NCI-H82 (cell line): ENCODE measurements at regions not wholly inside any gene's neighbourhood (a gene's known extent, or its start where the extent isn't known, plus 50 kb on each side); places are given as distances from the start of the nearest gene placed in this dataset.

Experiments used
- DNase-seq: peaks from one replicate; lab custom pipeline; 2025; lab: John Stamatoyannopoulos, UW

DNA sequence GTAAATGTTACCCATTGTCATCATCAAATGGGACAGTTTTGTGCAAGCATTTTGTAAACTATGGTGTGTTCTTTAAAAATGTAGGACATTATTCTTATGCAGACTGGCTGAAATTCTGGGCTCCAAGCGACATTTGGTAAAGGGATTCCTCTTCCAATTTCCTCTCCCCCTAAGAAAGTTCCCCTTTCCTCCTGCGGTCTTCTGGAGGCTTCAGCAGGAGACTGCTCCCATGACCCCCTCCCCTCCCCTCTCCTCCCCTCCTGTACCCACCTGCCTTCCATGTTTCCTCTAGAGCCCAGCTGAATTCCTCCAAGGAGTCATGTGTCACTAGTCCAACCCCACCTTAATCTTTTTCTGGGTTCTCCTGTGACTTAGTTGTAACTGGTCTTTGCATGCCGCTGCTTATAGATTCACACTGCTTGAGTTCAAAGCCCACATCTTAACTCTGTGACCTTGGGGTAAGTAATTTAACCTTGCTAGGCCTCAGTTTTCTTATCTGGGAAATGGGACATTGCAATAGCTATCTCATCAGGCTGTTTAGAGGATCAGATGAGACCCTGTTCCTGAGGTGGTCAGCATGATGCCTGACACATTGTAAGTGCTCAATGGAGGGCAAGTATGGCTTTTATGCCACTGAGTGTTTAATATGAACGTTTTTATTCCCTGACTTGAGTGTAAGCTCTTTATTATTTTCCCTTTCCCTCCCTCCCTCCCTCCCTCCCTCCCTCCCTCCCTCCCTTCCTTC is 69.9 kb upstream of the WDR26 start:
- DNase-seq: no peak

DNA sequence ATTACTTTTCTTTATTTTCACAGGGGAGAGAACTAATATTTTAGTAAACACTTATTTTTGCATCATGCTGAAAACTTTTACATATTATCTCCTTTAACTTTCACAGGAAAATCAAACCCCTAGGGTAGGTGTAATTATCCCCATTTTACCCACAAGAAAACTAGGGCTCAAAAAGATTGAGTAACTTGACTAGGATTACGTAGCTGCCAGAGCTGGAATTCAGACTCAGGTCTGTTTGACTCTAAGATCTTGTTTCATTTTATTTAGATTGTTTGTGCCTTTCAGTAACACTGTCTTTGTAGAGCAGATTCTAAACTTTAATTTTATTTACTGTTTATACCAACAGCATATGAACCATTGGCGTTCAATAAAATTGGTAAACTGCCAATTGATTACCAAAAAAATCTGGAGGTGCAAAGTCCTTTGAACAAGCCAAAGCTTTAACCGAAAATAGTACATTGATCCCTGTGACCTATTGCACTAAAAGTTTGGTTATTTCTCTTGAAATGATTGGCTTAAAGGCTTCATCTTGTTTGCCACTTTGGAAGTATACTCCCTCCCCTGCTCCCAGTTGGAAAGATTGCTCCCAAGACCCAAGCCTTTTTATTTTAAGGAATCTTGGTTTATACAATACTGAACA is 71.0 kb upstream of the WDR26 start:
- DNase-seq: no peak

- no peak for DNase-seq
Measured at GRCh38 chr1:224506141-224506814, 71.7 kb upstream of the WDR26 start.

GRCh38 chr1:224507771-224508523 is 73.3 kb upstream of the WDR26 start:
- no peak for DNase-seq

DNA sequence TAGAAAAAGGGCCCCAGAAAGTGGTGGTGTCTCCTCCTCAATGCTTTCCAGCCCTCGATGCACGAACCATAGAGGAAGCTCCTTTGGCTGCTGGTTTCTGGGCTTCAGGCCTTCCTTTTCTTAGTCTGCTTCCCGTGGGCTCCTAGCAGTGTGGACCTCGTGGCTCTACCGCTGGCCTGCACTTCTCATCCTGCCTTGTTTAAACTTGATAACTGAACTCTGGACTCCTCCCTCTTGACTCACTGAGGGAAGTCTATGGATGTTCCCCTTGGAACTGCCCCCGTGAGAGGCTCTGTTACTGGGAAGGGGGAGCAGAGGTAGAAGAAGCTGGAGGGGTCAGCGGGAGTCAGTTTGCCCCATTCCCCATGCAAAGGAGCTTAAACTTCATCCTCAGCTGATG is 75.3 kb upstream of the WDR26 start:
- DNase-seq: no peak

GRCh38 chr1:224510880-224511645 is 76.5 kb upstream of the WDR26 start:
- no peak for DNase-seq

GRCh38 chr1:224512600-224513151 is 78.1 kb upstream of the WDR26 start:
- DNase-seq: no peak

- DNase-seq: no peak
Measured at GRCh38 chr1:224513383-224513782, 78.8 kb upstream of the WDR26 start.

DNA sequence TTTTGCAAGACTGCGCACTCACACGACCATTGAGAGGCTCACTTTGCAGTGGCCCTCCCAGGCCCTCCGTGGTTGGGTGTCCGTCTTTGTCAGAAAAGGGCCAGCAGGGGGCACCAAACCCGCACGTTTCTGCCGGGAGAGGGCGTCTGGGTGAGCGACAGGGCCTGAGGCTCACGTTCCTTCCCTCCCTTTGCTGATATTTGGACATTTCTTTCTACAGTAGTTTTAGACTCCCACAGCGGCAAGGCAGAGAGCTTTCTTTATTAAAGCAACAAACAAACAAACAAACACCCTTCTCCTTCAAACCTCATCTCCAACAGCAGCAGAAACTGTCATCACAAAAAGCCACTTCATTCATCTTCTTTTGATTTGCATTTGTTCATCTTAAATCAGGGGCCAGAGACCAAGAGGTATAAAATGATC is 79.2 kb upstream of the WDR26 start:
- DNase-seq: peak; percentile 94

DNA sequence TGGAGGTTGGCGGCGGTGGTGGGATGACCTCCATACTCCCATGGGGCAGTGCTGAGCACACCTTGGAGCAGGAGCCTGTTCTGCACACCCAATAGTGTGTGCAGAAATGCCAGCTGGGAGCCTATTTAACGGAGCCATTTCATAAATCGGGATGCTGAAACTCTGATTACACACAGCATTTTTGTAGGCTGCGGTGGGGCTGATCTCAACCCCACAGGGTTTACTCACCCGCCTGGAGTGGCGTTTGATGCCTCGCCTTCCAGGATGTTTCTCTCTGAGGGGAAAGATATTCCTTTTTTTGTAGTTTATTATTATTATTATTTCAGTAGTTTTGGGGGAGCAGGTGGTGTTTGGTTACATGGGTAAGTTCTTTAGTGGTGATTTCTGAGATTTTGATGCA is 82.6 kb upstream of the WDR26 start:
- no peak for DNase-seq

DNA sequence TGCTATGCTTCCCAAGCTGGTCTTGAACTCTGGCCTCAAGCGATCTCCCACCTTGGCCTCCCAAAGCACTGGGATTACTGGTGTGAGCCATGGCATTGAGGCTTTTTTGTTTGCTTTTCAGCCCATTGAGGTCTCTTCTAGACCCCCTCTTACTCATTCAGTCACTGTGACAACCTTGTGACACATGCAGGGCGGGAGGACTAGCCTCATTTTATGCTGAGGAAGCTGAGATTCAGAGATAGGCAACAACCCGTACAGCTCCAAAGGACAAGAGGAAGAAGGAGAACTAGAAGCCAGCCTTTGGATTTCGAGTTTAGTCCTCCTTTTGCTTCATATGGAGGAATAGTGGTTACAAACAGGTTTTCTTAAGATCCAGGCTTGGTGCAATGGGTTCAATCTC is 83.9 kb upstream of the WDR26 start:
- no peak for DNase-seq

DNA sequence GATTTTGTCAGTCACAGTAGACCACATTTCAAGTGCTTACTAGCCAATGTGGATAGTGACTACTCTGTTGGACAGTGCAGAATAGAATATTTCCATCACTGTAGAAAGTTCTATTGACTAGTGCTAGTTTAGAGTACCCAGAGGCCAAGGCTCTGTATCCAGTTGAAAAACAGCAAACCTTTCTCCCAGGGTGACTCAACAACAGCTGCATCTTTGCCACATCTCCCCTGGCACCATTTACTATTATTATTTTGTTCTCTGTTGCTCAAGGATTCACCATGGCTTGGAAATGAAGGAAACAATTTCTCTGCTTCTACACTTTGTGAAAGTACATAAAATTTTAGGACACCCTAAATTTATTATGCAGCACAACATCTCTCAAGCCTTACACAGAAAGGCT is 85.3 kb upstream of the WDR26 start:
- no peak for DNase-seq

- no peak for DNase-seq
Measured at GRCh38 chr1:224520808-224521207, 86.2 kb upstream of the WDR26 start.

- DNase-seq: no peak
Measured at GRCh38 chr1:224521904-224522734, 87.5 kb upstream of the WDR26 start.

GRCh38 chr1:224523676-224524075 is 89.1 kb upstream of the WDR26 start:
- no peak for DNase-seq

DNA sequence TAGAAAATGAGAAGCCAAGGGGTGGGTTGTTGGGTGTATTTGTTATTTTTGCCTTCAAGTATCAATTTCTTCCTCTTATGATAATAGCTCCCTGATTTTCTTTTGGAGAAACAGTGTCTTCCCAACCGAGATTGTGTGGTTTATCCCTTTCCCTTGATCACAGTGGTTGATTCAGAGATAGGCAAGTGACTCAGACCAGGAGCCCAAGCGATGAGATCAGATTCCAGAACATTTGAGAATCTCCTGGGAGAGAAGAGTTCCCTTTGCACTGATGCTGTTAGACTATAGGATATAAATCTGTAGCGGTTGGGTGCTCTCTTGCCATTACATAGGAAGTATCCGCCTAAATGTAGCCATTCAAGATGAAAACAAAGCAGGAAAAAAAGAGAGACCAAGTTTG is 90.1 kb upstream of the WDR26 start:
- no peak for DNase-seq

DNA sequence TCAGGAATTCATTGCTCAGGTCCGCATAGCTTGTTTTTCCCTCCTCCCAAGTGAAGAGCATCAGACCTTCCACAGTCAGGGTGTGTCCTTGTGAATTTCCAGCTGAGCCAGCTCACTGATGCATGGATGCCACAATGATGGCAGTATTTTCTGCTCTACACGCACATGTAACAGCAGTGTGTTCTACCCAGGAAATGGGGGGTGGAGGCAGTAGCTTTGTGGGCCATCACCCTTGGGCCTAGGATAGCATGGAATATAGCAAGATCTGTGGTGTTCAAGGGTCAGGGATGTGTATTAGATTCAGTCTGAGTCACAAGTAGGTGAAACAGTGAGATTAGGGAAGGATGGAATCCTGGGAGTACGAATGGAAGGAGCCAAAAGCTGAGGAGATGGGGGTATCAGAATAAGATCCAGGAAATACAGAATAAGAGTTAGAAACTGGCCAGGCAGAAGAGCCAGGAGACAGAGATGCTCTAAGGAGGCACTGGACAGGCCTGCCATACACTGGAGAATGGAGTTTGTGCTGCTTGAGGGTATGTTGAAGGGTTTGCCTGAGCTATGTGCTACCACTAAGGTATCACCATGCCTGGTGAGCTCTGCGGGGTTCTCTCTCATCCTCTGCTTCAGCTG is 90.6 kb upstream of the CNIH3 start:
- DNase-seq: no peak

DNA sequence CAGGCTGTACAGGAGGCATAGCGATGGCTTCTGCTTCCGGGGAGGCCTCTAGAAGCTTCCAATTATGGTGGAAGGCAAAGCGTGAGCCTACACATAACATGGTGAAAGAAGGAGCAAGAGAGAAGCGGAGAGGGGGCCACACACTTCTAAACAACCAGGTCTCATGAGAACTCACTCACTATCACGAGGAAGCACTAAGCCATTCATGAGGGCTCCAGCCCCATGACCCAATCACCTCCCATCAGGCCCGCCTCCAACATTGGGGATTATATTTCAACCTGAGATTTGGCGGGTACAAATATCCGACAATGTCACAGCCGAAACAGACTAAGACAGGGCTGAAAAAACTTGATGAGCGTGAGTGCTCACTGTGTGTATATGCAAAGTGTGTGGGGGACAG is 89.3 kb upstream of the CNIH3 start:
- peak; percentile 78 for DNase-seq

GRCh38 chr1:224528900-224529299 is 87.2 kb upstream of the CNIH3 start:
- no peak for DNase-seq

DNA sequence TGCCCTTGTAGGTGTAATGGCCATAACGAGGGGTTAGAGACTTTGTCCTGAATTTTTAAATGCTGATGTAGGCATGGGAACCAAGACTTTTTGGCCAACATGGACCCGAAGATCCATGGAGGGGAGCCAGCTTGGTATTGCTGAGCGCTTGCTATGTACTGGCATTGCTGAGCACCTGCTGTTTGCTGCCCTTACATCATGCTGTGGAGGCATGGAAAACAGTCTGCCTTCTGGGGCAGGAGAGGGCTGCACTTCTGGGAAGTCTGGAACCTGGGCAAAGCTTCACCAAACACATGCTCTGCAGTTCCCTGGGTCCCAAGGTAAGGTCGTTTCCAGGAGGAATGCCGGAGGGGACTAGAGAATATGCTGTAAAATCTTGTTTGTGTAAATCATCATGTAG is 86.3 kb upstream of the CNIH3 start:
- DNase-seq: no peak
